AML-193 (cell line): ENCODE measurements at regions not wholly inside any gene's neighbourhood (a gene's known extent, or its start where the extent isn't known, plus 50 kb on each side); places are given as distances from the start of the nearest gene placed in this dataset.
"Not testable (repeated sequence)": the region's sequence is repeated elsewhere in the genome, so short reads cannot be mapped to it uniquely, and the experiment has no call there.

Source experiments
- DNase-seq, 2 experiments: peaks; one replicate each; lab custom pipeline; 2025; lab: John Stamatoyannopoulos, UW

DNA sequence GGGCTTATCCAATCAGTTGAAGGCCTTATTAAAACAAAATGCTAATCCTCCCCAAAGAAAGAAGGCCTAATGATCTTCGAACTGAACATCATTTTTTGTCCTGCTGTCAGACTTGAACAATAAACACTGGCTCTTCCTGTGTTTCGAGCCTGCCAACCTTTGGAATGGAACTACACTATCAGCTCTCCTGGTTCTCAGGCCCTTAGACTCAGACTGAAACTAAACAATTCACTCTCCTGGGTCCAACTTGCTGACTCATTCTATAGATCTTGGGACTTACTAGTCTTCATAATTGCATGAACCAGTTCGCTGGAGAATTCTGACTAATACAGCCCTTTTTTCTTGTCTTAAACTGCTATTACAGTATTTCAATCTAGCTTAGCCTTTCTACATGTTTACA lies 235.2 kb downstream of the LNPK start:
- no peak for DNase-seq

DNA sequence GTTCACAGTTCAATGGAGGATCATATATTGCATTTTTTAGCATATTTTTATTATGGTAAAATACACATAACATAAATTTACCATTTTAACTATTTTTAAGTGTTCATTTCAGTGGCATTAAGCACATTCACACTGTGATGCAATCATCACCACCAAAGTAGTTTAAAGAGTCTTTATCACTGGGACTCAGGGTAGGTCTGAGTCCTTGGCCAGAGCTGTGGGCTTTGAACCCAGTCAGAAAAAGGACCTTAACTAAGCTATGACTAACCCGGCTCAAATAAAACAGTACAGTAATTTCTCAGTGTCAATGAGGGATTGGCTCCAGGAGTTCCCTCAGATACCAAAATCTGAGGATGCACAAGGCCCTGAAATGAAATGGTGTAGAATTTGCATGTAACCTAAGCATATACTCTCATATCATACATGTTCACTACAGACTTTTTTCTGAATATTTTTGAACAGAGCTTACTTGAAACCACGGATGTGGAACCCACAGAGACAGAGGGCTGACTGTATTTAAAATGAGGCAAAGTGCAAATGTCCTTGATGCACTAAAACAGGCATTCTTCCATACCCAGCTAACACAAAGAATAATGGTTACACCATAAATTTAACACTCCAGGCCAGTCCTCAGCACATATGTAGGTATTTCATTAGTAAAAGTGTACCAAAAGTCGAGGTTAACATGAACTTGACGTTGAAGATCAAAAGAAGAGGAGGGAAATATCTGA lies 246.2 kb downstream of the LNPK start:
- no peak for DNase-seq

DNA sequence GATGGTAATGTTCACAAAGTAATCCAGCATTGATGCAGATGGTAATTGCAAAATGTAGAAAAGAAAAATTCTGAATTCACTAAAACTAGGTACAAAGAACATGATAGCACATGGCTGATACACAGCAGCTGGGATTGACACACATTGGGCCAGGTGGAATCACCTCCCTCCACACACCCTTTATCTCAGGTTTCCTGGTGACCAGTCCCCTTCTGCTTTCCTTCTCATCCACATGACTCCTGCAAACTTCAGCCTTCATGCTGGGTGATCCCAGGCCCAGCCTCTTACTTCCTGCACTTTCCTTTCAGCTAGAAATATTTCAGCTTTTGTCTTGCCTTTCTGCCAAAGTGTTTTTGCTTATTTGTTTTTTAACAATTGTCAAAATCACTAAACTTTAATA lies 246.9 kb downstream of the LNPK start:
- DNase-seq, result no peak

GRCh38 chr2:175750195-175750594 lies 251.9 kb downstream of the LNPK start:
- no peak for DNase-seq

DNA sequence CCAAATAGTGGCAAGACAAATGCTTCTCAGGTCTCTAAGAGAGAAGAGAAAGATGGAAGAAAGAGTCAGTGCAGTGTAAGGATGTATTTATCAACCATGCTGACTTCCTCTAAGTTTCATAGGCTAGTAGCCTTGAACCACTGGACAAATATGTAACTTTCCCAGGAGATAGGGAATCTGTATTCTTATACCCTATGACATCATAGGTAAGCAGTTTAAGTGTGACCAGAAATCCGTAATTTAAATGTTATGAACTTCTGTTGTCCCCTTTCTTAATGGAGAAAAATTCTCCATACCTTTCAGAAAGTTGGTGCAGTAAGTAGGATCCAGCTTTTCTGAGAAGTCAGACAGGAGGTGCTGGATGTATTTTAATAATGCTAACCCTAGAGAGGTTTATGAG lies 256.2 kb downstream of the LNPK start:
- no peak for DNase-seq

GRCh38 chr2:175744000-175744399 lies 258.1 kb downstream of the LNPK start:
- no peak for DNase-seq

GRCh38 chr2:175743011-175743410 lies 259.1 kb downstream of the LNPK start:
- DNase-seq, result no peak

DNA sequence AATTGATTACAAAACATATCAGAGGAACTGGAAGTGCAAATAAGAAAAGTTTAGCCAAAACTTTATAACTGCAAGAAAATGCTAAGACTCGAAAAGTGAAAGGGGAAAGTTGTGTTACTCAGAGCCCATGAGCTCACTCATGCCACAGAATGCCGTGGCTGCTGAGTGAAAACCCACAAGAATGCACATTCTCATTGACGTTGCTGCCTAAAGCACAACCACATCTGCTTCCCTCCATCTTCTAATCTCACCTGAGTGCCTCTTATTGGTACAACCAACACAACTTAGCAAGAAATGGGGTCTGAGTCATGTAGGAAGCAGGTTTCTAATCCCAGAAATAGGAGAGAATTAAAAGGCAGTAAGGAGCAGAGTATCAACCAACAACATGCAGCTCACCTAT lies 259.7 kb downstream of the LNPK start:
- no peak for DNase-seq

GRCh38 chr2:175741164-175741563 lies 260.9 kb downstream of the LNPK start:
- no peak for DNase-seq

DNA sequence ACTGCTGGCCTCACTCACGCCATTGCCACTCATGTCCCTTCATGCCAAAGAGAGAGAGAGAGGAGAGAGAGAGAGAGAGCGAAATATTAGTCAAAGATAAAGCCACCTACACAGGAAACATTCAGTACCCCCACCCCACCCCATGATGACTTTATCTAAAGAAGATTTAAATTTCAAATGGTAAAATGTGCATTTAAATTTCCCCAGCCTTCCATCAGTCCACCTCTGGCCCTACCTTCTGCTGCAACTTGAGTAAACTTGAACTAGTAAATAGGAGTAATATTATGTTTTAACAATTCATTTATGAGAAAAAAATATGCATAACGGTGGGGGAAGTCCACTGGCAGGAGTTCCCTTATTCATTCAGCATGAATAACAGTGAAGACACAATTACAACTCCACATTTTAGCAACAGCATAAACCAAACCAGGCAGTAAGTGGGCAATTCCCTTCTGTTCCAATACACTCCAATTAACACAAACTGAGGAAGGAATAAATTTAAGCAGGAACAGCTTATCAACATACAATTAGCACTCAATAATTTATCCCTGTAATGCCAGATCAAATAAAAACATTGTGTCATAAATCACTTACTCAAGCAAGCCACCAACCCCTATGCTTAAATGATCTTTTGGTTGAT lies 264.2 kb downstream of the LNPK start:
- DNase-seq, result no peak

DNA sequence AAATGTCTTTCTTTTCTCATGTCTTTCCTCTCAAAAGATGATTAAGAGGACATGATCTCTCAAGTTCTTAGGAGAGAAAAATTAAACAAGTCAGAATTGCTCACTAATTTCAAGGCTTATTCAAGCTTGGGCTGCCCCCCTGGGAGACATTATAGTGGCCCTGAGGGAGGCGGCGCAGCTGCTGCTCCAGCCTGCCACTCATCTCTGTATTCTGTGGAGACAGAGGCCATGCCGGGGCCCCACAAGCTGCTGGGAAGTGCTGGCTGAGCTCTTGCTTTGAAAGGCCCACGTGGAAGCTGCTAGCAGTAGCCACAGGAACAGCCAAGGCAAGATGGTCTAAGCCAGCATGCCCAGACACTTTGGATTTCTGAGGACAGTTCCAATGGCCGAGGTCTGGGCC lies 267.4 kb downstream of the LNPK start:
- DNase-seq, result no peak

- DNase-seq, result no peak
These were observed 269.5 kb downstream of the LNPK start for GRCh38 chr2:175732531-175732930.

DNA sequence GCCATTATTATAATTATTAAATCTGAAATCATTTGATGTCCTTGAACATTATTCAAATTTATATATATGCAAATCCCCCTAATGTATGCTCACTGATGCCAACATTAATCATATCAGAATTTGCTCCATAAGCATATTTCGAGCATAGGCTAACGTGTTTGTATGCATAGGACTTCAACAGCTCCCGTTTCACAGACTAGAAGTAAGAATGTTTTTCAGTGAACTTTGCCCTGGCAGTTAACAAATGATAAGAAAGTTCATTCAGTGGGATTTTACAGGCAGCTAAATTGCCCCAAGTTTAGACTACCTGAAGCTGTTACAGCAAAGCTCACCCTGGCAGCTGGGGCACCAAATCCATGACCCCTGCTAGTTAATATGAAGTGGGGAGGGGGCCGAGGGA lies 272.0 kb downstream of the LNPK start:
- DNase-seq, result no peak

DNA sequence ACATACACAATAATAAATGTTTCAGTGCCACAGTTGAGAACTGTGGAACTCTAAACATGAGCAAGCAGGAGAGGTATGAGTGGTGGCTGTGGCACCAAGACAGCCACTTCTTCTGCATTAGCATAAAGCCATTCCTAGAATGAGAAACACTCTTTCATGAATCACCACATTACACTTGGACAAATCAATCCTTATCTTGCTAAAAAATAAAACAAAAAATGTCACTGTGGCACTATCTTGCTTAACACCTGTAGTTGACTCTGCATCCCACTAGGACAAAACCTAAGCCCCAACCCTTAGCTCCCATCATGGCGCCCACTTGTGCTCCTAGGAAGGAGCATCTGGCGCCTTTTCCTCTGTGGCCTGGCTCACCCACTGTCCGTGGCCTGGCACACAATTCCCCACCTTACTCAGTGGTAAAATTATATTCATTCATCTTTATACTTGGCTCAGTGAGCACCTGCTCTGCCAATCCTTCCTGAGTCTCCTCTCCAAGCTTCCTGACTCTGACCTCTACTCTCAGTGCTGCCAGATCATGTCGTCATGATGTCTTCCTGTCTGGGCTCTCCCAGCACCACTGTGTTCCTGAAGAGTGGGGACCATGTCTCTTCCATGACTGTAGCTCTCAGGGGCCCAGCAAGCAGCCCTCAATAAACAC lies 272.9 kb downstream of the LNPK start:
- DNase-seq, result no peak

- DNase-seq, result no peak
These were observed 274.0 kb downstream of the LNPK start for GRCh38 chr2:175728032-175728431.

- no peak for DNase-seq
These were observed 275.8 kb downstream of the LNPK start for GRCh38 chr2:175726223-175726622.

DNA sequence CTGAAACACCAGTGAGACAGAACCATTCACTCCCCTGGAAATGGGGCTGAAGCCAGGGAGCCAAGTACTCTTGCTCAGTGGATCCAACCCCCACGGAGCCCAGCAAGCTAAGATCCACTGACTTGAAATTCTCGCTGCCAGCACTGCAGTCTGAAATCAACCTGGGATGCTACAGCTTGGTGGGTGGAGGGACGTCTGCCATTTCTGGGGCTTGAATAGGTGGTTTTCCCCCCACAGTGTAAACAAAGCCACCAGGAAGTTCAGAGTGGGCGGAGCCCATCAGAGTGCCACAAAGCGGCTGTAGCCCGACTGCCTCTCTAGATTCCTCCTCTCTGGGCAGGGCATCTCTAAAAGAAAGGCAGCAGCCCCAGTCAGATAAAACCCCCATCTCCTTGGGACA lies 292.8 kb downstream of the LNPK start:
- no peak for DNase-seq

DNA sequence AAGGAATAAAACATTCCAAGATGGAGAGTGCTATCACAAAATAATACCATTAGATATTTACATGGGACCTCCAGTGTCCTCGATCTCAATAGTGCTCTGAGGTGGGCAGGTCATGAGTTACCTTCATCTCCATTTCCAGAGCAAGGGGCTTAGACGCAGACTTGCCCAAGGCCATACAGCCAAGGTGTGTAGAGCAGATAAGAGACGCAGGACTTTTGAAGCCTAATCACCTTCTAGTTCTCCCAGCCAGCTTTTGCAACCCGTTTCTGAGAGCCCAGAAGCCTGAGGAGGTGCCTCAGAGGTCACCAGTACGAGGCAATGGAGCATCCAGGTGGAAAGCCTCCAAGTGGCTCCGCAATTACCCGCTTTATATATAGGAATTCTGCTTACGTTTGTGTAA lies 294.7 kb downstream of the LNPK start:
- no peak for DNase-seq

DNA sequence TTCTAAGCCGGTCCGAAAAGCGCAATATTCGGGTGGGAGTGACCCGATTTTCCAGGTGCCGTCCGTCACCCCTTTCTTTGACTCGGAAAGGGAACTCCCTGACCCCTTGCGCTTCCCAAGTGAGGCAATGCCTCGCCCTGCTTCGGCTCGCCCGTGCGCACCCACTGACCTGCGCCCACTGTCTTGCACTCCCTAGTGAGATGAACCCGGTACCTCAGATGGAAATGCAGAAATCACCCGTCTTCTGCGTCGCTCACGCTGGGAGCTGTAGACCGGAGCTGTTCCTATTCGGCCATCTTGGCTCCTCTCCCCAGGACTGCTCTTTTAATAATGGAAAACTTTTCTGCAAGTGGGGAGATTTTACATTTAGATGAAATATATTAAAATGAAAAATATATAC lies 297.5 kb downstream of the LNPK start:
- DNase-seq, result not testable (repeated sequence)

GRCh38 chr2:175698061-175698460 lies 304.0 kb downstream of the LNPK start:
- DNase-seq, result no peak

DNA sequence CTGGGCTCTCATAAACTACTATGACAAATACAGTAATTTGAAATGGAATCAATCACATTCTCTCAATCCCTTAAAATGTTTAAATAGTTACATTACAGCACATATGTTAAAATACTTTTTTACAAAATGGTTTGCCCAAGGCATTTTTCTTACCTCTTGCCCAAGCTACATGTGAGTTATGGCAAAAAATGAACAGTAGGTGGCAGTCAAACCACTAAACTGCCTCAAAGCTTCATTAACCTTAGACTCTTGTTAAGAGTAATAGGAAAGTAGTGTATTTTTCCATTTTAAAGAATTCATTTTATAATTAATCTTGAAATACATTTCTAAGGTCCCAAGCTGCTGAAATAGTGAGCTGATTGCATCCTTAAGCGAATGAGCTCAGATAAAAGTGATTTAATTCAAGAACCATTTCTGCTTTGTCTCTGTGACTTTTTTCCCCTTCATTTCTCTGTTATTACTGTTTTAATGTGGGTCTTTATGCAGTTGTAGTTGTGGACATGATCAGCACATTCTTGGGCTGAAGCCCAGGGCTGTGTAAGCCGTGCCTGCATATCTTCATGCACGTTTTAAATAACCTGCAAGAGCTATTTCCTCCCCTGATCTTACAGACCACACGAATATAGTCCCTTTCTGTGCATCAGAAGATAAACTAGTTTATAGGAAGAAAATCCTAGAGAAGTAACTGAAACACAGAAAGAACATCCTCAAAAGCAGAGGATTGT lies 311.8 kb downstream of the LNPK start:
- peak; percentile 53 to 71 for DNase-seq

- no peak for DNase-seq
These were observed 313.8 kb downstream of the LNPK start for GRCh38 chr2:175688243-175688642.

DNA sequence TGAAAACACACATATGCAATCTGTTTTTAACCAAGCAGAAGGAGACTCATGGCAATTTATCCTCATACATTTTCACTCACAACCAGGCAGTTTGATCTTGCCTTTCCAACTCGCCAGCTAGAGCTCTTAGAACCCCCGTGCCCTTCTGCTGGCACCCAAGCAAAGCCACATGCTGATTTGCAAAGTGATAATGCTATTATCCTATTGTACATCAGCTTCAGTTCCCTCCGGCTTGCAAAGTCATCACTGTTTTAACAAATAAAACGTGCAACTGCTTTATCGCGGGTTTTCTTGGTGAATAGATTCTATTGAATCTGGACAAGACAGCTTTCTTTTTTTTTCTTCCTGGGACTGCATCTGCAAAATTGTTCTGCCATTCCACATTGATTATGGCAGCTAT lies 314.6 kb downstream of the LNPK start:
- no peak for DNase-seq
